WERI-Rb-1 (cell line): ENCODE measurements at regions not wholly inside any gene's neighbourhood (a gene's known extent, or its start where the extent isn't known, plus 50 kb on each side); places are given as distances from the start of the nearest gene placed in this dataset.

Experiments
- DNase-seq: peaks from one replicate; pipeline ENCODE4 v3.0.0-alpha.2; 2020
- H3K27ac ChIP-seq: fragments of 250-450 bp; sonication (Bioruptor Pico); 2 replicates; pipeline ENCODE4 v1.5.1; 2020; ENCODE audit warnings: mild to moderate bottlenecking, moderate library complexity
- H3K27me3 ChIP-seq: fragments of 250-450 bp; sonication (Bioruptor Pico); 2 replicates; pipeline ENCODE4 v1.5.1; 2021; ENCODE audit warnings: mild to moderate bottlenecking, low read depth, moderate library complexity; ENCODE audit not compliant: insufficient read depth, severe bottlenecking
- H3K36me3 ChIP-seq: fragments of 250-450 bp; sonication (Bioruptor Pico); 2 replicates; pipeline ENCODE4 v1.5.1; 2020; ENCODE audit warnings: mild to moderate bottlenecking, moderate library complexity
- H3K4me3 ChIP-seq: 2 replicates; pipeline ENCODE4 v1.5.1; 2011; ENCODE audit warnings: low read depth, mild to moderate bottlenecking, control low read depth, low read length
- H3K9me3 ChIP-seq: fragments of 250-450 bp; sonication (Bioruptor Pico); 2 replicates; pipeline ENCODE4 v1.5.1; 2021; ENCODE audit warnings: mild to moderate bottlenecking, moderate library complexity; ENCODE audit not compliant: severe bottlenecking
- CTCF ChIP-seq: IDR thresholded peaks from 2 replicates; pipeline ENCODE4 v1.5.1; 2011; ENCODE audit warnings: low read depth, mild to moderate bottlenecking, control low read depth, inconsistent platforms, low read length

DNA sequence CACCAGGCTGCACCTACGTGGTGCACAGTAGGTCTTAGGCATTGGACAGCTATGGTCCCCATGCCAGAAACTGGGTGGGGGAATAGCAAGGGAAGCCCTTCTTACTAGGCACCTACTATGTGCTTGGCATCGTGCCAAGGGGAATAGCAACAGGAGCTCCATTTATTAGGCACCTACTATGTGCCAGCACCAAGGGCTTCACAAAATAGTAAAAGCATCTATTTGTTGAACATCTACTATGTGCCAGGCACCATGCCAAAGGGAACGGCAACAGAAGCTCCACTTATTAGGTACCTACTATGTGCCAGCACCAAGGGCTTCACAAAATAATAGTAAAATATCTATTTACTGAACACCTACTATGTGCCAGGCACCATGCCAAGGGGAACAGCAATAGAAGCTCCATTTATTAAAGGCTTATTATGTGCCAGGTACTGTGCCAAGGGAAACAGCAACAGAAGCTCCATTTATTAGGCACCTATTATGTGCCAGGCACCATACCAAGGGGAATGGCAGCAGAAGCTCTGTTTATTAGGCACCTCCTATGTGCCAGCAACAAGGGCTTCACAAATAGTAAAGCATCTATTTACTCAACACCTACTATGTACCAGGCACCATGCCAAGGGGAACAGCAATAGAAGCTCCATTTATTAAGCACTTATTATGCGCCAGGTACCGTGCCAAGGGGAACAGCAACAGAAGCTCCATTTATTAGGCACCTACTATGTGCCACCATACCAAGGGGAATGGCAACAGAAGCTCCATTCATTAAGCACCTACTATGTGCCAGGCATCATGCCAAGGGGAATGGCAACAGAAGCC, 108.5 kb downstream of the PTPRS start:
- Histone ChIP-seq H3K27ac (no peak overlapping the region), H3K27me3 (no peaks in the 10 kb centered on the region), H3K36me3 (no peaks in the 10 kb centered on the region; the same call in 1 of the 2 replicates), H3K4me3 (no peak overlapping the region), H3K9me3 (no peaks in the 10 kb centered on the region)
- TF ChIP-seq CTCF = no peak
- no peak for DNase-seq

DNA sequence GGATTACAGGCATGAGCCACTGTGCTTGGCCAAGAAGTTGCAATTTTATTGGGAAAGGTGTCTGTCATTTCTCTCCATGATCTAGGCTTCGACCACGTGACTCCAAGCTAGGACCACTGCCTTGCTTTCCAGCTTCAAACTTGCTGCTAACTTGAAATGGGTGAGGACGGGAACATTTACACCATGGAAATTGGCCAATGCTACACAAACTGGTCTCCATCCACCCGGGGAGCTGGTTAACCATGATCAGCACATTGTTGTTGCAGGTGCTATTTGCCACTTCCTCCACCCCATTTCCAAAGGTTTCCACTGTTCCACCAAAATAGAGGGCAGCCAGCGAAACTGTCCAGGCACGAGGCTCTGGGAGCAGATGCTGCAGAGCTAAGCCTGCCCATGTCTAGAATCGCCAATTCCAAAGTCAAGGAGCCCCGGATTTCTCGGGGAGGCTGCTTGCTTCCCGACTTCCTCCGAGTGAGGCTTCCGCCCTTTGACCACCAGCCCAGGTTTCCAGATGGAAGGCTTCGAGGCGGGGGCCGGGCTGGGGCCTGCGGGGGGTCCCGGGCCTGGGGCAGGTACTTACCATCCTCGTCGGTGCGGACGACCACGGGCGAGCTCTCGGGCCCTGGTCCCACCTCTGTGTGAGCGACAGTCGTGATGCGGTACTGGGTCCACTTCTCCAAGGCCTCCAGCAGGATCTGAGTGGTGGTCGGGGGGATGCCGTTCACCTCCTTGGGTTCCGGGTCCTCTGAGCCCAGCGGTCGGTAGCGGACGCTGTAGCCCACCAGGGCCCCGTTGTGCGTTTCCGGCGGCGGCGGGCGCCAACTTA, 109.7 kb downstream of the PTPRS start:
- DNase-seq = no peak
- Histone ChIP-seq H3K36me3 (no peaks in the 10 kb centered on the region; the same call in 1 of the 2 replicates), H3K9me3 (no peaks in the 10 kb centered on the region), H3K27me3 (no peaks in the 10 kb centered on the region), H3K4me3 (no peak overlapping the region), H3K27ac (no peak overlapping the region)
- TF ChIP-seq CTCF = no peak

- Histone ChIP-seq H3K36me3 (no peaks in the 10 kb centered on the region; the same call in 1 of the 2 replicates), H3K9me3 (no peaks in the 10 kb centered on the region), H3K4me3 (no peak overlapping the region), H3K27me3 (no peaks in the 10 kb centered on the region), H3K27ac (no peak overlapping the region)
- no peak for TF ChIP-seq CTCF
- DNase-seq = no peak
Observed at GRCh38 chr19:5229778-5230335, 110.8 kb downstream of the PTPRS start.

DNA sequence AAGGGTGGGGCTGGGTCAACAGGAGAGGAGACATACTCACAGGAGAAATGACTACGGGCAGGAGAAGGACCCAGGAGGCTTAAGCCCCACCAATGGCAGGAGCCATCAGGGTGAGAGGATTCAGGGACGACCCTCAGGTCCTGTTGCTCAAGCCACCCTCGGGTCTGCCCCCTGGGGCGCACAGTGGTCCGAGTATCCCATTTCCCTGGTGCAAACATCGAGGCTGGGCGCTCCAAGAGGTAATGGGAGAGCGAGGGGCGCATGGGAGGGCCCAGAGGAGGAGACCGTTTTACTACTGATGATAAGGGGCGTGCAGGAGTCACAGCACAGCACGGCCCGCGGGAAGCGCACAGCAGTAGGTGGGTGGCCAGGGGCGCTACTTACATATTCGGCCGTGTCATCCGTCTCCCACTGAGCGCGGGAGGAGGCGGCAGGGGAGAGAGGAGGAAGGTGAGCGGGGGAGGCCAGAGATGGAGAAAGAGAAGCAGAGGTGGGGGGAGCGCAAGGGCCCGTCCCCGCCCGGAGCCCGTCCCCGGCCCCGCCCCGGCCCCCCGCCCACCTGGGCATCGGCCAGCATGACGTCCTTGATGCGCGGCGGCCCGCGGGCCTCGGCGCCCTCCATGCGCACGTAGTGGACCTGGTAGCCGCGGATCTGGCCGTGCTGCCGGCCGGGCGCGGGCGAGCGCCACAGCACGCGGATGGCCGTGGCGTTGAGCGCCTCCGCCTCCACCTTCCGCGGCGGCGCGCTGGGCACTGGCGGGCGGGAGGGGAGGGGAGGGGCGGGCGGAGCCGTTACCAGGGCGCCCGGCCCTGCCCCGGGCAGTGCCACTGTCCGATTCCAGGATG, 111.5 kb downstream of the PTPRS start:
- no peak for TF ChIP-seq CTCF
- Histone ChIP-seq H3K36me3 (peaks cover 3% of the 10 kb centered on the region; the same call in 1 of the 2 replicates), H3K4me3 (no peak overlapping the region), H3K27me3 (no peaks in the 10 kb centered on the region), H3K27ac (no peak overlapping the region), H3K9me3 (no peaks in the 10 kb centered on the region)
- DNase-seq = no peak

- no peak for TF ChIP-seq CTCF
- no peaks in the 10 kb centered on the region for H3K9me3 ChIP-seq
- H3K27me3 ChIP-seq = no peaks in the 10 kb centered on the region
- H3K4me3 ChIP-seq = no peak overlapping the region
- DNase-seq = no peak
- no peak overlapping the region for H3K27ac ChIP-seq
- peaks cover 3% of the 10 kb centered on the region; the same call in 1 of the 2 replicates for H3K36me3 ChIP-seq
Observed at GRCh38 chr19:5228490-5228889, 112.1 kb downstream of the PTPRS start.
